Stimulated activated CD8-positive, alpha-beta memory T cell treated with anti-CD3 and anti-CD28 coated beads, Interleukin-15, amount 100 ng/mL, for 48 hours (primary cell): ENCODE measurements at regions not wholly inside any gene's neighbourhood (a gene's known extent, or its start where the extent isn't known, plus 50 kb on each side); places are given as distances from the start of the nearest gene placed in this dataset.
"Not testable (repeated sequence)": the region's sequence is repeated elsewhere in the genome, so short reads cannot be mapped to it uniquely, and the experiment has no call there.

ENCODE experiments used
- DNase-seq, 2 donors: peaks; one replicate each; pipeline ENCODE4 v3.0.0-alpha.2; 2020; ENCODE audit warnings: low read depth in 2 of 2

- DNase-seq = no peak
Observed at GRCh38 chr10:63920926-63921325, 399.7 kb downstream of the REEP3 start.

DNA sequence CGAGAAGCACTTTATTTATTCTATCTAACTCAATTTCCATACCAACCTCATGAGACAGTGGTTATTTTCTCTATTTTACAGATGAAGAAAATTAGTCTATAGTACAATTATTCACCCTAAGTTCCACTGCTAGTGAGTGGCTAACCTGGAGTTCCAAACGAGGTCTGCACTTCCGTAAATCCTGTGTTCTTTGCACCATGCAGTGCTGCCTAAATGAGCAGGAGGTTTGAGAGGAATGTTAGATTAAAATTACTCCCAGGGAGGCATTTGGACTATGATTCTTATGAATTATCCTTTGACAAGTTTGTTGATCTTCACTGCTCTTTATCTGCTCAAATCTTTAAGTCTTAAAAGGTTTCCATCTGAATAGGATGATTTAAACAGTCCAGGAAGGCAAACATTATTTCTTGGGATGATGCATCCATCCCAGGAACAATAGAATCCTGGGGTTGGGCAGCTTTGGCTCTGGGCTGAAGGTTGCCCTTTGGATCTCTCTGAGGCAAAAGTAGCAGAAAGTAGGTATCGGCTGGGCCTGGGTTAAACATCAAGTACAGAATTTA lies 400.8 kb downstream of the REEP3 start:
- DNase-seq = no peak

DNA sequence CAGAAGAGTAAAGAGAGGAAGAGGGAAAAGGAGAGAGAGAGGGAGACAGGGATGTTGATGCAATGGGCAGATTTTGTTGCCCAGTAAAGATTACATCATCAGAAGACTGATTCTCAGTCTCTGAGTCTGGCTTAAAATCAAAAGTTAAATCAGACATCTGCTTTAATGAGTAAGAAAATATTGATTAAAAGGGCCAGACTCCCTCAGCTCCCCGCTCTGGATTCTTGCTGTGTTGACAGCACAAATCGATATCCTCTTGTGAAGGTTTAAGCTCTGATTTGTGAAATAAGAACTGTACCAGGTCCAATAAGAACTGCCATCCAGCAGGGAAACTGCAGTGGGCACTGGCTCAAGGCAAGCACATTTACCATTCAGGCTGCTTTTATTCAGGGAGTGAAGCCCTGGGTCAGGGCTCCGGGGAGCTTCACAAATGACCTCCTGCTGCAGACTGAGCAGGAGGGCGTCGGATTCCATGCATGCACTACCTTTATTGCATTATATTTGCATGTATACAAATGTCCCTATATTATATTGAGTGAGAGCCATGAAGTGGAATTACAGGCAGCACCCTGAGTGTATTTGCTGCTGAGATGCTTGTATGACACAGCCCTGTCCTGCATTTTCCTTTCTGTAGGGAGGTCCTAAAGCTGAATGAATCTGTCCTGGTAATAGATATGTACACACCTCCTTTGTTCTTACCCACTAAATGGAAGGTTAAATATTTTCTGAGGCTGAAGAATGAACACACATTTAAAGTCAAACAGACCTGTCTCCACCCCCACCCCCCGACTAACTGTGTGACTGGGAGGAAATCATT lies 401.5 kb downstream of the REEP3 start:
- DNase-seq = no peak

DNA sequence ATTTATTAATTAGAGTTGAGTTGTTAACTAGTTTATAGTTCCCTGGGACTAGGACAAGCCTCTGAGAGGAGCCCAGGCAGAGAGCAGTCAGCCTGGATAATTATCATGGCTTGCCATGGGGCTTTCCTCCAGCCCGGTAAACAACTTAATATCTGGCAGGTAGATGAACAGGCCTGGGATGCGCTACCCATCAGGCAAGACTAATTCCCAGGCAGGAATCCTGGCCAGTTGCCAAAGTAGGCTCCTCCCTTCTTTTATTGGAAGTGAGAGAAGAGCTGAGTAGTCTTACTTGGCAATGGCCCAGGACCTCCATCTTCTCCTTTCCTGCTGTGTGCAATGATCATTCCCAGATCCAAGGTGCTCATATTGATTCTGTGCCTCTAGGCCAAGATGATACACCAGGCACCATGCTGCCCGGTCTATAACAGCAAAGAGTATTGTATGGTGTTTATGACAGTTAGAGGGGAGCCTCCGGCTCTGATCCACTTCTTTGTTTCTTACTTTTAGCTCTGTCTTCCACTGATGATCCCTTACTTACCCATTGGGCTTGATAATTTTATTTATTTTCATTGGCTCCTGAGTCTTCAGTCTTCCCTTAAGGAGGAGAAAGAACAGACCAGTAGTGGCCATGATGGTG lies 408.7 kb downstream of the REEP3 start:
- no peak for DNase-seq

DNA sequence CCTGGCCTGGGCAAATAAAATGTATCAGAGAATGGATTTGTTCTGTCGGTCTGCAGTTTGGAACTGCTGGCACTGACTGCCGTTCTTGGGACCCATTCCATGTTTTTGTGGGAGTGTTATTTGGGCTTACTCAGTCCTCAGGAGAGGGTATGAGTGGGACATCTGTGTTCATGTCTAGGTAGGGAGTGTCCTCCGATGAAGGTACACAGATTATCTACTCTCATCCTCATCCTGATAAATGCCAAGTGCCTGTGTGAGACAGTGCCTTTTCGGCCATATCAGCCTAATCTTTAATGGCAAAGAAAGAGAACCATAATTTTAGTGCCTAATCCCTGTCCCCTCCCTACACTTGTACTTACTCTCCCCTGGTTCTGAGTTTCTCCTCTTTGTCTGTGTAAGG lies 409.4 kb downstream of the REEP3 start:
- DNase-seq = no peak

DNA sequence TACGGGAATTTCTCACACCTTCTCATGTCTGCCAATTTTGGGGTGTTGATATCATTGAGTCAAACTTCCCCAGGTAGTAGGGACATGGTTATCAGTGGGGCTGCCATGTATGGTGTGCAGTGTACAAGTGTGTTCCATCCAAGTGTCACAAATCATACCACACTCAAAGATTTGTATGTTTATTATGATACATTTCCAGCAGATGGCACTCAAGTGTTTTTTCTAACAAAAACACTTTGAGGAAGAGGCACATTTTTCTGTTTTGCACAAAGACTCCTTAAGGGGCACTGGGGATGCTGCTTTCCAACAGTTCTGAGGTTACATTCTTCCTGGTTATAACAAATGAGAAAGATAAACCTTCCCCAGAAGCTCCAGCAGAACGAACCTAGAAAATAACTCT lies 414.5 kb downstream of the REEP3 start:
- DNase-seq = no peak

DNA sequence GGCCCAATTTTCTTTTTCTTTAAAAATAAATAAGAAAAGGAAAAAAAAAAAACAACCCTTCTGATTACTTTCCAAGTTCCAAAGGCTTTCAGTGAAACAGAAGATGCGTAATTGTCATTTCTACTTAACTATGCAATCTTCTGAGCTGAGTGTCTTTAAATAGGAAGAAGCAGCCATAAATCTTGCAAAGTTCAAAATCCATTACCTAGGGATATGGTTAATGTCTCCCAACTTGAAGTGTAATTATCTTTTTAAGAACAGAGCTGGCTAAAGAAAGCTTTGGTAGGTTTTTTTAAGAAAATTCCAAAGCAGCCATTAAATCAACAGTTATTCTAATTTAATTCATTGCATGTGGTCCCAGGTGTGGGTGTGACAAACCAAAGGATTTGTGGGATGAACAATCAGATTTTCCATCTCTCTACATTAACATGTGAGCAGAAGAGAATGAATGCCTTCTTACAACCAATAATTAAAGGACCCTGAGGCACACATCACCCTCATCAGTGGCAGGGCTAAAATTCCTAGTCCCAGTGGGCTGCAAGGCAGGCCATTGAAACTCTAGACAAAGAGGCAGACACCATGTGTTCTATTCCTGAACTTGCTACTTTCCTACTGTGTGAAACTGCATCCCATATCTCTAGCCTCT lies 419.2 kb downstream of the REEP3 start:
- DNase-seq = no peak

DNA sequence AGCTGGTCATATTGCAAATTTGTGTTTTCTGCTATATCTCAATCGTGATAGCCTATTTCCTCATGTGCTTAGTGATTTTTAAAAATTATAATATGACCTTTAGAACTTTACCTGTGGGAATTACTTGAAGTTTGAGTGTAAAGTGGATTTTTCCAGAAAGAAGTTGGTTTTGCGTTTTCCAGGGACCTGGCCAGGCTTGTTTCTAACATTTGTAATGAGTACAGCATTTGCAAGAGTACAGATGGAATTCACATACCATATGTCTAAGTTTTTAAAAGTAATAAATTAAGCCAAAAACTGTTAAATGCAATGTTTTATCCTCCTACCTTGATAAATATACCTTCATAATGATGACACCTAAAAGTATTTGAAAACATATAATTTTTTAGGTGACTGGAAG lies 443.2 kb downstream of the REEP3 start:
- no peak for DNase-seq

- no peak for DNase-seq
Observed at GRCh38 chr10:63965846-63966245, 444.6 kb downstream of the REEP3 start.

DNA sequence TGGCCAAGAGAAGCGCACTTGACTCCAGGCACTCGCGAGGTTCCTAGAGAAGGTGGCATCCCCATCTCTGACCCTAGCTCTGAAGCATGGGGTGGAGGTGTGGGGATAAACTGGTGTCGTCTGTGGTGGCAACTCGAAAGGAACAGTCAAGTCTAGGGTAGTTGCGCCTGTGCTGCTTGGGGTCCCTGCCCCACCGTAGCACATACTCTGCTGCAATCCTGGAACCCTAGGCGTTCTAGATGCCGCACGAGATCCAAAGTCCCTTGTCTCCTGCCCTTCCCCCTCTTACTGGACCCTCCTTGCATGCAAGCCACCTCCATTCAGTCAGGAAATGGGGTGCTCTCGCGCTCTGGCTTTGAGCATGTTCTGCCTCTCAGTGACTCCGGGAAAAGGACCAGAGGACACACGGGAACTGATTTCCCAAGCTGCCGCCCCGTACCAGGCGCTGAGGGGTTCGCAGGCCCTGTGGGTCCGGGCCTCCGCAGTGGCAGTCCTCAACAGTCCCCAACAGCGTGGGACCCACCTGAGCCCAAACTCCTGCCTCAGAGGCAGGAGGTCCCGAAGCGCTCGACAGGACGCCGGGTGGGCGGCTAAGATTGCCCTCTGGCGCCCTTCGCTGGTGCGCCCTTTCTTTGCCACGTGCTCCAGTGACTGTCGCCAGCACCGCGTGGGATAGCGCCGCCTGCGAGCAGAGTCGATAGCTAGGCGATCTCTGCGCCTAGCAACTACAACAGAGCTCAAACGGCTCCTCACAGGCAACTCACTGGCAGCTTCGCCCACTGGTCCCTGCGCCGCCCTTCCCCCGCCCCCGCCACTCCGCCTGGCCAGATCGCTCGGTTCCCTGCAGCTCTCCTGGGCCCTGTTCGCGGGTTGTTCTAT lies 452.0 kb downstream of the REEP3 start:
- DNase-seq = no peak

- peak in 1 of 2 donors; percentile 30 for DNase-seq
Observed at GRCh38 chr10:63976538-63976937, 455.3 kb downstream of the REEP3 start.

DNA sequence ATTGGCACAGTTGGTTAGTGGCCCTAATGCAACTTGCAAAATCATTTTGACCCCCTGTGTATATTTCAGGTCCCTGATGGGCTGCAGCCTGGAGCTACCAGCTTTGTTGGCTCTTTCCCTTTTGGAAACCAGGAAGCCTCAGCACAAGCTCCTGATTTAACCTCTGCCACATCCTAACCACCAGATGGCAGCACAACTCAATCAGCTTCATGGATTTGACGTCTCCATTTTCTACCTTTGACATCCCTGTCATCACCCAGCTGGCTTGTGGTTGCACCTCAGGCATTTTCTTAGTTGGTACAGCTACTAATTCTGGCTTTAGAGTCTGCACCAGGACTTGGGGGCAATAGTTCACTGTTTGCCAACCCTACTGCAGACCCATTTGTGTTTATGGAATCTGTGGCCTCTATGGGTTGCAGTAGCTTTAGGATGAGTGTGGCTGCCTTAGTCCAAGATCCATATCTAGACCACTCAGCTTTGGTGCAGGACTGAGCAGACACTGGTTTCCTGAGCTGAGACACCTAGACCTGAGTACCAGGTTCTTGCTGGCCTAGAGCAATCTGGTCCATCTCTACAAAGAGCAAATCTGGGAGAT lies 456.2 kb downstream of the REEP3 start:
- peak in 1 of 2 donors; percentile 1 for DNase-seq

DNA sequence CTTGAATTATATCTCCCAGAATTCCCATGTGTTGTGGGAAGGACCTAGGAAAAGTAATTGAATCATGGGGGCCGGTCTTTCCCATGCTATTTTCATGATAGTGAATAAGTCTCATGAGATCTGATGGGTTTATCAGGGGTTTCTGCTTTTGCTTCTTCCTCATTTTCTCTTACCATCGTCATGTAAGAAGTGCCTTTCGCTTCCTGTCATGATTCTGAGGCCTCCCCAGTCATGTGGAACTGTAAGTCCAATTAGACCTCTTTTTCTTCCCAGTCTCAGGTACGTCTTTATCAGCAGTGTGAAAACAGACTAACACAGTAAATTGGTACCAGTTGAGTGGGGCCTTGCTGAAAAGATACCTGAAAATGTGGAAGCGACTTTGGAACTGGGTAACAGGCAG lies 459.7 kb downstream of the REEP3 start:
- DNase-seq = not testable (repeated sequence)

- not testable (repeated sequence) for DNase-seq
Observed at GRCh38 chr10:63984061-63984460, 462.9 kb downstream of the REEP3 start.

- no peak for DNase-seq
Observed at GRCh38 chr10:63986536-63986935, 465.3 kb downstream of the REEP3 start.

- DNase-seq = no peak
Observed at GRCh38 chr10:63987212-63987611, 466.0 kb downstream of the REEP3 start.

- DNase-seq = no peak
Observed at GRCh38 chr10:63994371-63994770, 473.2 kb downstream of the REEP3 start.

- DNase-seq = no peak
Observed at GRCh38 chr10:64007157-64007556, 486.0 kb downstream of the REEP3 start.

DNA sequence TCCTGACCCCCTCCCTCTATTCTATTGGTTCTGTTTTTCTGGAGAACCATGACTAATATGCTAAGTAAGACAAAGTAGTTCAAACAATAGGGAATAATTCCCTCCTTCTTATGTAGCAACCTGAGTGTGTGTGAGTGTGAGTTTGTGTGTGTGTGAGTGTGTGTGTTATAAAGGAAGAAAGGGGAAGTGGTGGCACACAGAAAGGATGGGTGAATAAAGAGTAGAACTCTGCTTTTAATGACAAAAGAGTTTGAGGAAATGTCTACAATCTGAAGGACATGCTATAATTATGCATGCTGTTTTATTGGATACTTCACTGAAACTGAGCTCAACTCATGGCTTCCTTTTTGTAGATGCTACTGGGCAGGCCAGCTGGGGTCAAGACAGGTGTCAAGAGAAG lies 489.5 kb downstream of the REEP3 start:
- no peak for DNase-seq

DNA sequence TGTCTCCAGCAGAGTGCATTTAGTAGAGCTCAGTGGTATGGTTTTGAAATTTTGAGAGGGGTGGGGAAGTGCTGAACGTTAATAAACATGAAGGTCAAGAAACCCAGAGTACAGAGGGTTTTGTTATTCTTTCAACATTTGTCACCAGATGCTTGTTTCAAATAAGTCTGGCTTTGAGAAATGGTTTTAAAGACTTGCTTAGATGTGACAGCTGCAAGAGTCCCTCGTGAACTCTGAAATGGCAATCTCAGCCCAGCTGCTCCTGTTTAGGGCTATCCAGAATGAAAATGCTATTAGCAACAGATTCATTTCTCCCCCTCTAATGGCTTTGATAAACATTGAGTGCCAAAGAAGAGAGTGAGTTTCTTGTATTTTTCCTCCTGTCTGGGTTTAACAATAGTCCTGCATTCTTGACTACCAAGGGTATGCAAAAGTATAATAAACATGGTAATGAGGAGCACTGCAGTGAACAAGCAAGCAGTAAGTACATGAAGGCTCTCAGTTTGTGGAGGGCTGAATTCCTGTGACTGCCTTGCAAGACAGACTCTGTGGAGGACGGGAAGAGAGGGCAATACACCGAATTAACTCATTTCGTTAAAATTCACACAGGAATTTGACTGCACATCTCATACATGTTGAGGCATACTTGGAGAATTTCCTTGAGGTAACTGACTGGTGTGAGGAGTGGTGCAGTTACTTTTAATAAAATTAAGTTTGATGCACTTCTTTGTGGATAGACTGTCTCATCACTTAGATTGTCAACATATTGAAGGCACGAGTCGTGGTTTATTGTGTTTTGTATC lies 490.9 kb downstream of the REEP3 start:
- no peak for DNase-seq
